Esophagus squamous epithelium (tissue), 5 donors: ENCODE measurements at regions not wholly inside any gene's neighbourhood (a gene's known extent, or its start where the extent isn't known, plus 50 kb on each side); places are given as distances from the start of the nearest gene placed in this dataset.

ENCODE experiments used
- DNase-seq: peaks from one replicate; lab custom pipeline; 2025; lab: John Stamatoyannopoulos, UW
- H3K27ac ChIP-seq, 4 donors: fragments of 200-600 bp; sonication (generic); one replicate each; pipeline ENCODE4 v1.5.1; 2016 to 2019; ENCODE audit warnings: mild to moderate bottlenecking in 1 of 4
- H3K27me3 ChIP-seq, 4 donors: fragments of 200-600 bp; sonication (generic); 1 replicate in 3 of 4; 2 replicates in 1 of 4; pipeline versions ENCODE4 v1.5.1 to v1.6.0; 2017 to 2021; ENCODE audit warnings: antibody characterized with exemption in 1 of 4
- H3K36me3 ChIP-seq, 3 donors: fragments of 200-600 bp; sonication (generic); one replicate each; pipeline ENCODE4 v1.5.1; 2016 to 2019
- H3K4me1 ChIP-seq, 3 donors: fragments of 200-600 bp; sonication (generic); one replicate each; pipeline ENCODE4 v1.5.1; 2017 to 2019
- H3K4me3 ChIP-seq, 4 donors: fragments of 200-600 bp; sonication (generic); 1 replicate in 3 of 4; 2 replicates in 1 of 4; pipeline ENCODE4 v1.5.1; 2016 to 2019; ENCODE audit warnings: mild to moderate bottlenecking in 2 of 4, moderate library complexity in 1 of 4
- H3K9me3 ChIP-seq, 3 donors: fragments of 200-600 bp; sonication (generic); one replicate each; pipeline ENCODE4 v1.5.1; 2016 to 2019
- POLR2A ChIP-seq, 4 donors: fragments of 450-650 bp; IDR thresholded peaks; one replicate each; pipeline ENCODE4 v1.6.1; 2017; ENCODE audit warnings: antibody characterized with exemption in 4 of 4, mild to moderate bottlenecking in 4 of 4, moderate library complexity in 3 of 4
- WGBS, 2 donors: methylation state at CpG; one replicate each; pipeline ENCODE4 v1.1.5; 2018; 5-methylcytosine and 5-hydroxymethylcytosine counted together
- intact Hi-C: fragments of 100-400 bp; cut with DNase I; formaldehyde crosslinking; loops from one replicate; pipeline ENCODE4 v1.15.0; 2022
- TF ChIP-seq, protein P1 (sequence below), 6 experiments: fragments of 450-650 bp in 4 of 6; fragments of 200-600 bp in 2 of 6; sonication (generic) in 2 of 6; IDR thresholded peaks; one replicate each; pipeline ENCODE4 v1.5.1; 2016 to 2019; ENCODE audit warnings: antibody characterized with exemption in 6 of 6, mild to moderate bottlenecking in 4 of 6, moderate library complexity in 4 of 6
- donor health status: DM: yes; HTN: yes; CAD: no.

DNA sequence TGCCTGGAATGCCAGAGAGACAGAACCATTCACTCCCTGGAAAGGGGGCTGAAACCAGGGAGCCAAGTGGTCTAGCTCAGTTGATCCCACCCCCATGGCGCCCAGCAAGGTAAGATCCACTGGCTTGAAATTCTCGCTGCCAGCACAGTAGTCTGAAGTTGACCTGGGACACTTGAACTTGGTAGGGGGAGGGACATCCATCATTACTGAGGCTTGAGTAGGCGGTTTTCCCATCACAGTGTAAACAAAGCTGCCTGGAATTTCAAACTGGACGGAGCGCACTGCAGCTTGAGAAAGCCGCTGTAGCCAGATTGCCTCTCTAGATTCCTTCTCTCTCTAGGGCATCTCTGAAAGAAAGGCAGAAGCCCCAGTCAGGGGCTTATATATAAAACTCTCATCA is 310.7 kb upstream of the DPPA4 start:
- Histone ChIP-seq H3K9me3 (peaks cover 0 to 8% (median 0%) of the 10 kb centered on the region in 3 donors), H3K27ac (no peak overlapping the region), H3K4me1 (no peaks in the 10 kb centered on the region), H3K36me3 (no peaks in the 10 kb centered on the region), H3K27me3 (no peaks in the 10 kb centered on the region), H3K4me3 (no peak overlapping the region)
- intact Hi-C loops = no loop called here
- WGBS, 2 donors = 40 to 52% methylated on average over 1 to 3 of the region's 6 CpGs
- DNase-seq = no peak
- no peak for TF ChIP-seq POLR2A (IDR thresholded peaks at IDR 0.05)
- TF ChIP-seq, protein P1, sequence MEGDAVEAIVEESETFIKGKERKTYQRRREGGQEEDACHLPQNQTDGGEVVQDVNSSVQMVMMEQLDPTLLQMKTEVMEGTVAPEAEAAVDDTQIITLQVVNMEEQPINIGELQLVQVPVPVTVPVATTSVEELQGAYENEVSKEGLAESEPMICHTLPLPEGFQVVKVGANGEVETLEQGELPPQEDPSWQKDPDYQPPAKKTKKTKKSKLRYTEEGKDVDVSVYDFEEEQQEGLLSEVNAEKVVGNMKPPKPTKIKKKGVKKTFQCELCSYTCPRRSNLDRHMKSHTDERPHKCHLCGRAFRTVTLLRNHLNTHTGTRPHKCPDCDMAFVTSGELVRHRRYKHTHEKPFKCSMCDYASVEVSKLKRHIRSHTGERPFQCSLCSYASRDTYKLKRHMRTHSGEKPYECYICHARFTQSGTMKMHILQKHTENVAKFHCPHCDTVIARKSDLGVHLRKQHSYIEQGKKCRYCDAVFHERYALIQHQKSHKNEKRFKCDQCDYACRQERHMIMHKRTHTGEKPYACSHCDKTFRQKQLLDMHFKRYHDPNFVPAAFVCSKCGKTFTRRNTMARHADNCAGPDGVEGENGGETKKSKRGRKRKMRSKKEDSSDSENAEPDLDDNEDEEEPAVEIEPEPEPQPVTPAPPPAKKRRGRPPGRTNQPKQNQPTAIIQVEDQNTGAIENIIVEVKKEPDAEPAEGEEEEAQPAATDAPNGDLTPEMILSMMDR (IDR thresholded peaks at IDR 0.05) = no peak

GRCh38 chr3:109656225-109656624 is 318.9 kb upstream of the DPPA4 start:
- TF ChIP-seq, protein P1 (IDR thresholded peaks at IDR 0.05) = no peak
- no peak for TF ChIP-seq POLR2A (IDR thresholded peaks at IDR 0.05)
- no peaks in the 10 kb centered on the region for H3K4me1 ChIP-seq
- no peak for DNase-seq
- H3K27me3 ChIP-seq = no peaks in the 10 kb centered on the region
- intact Hi-C loops = no loop called here
- H3K27ac ChIP-seq = no peak overlapping the region
- peaks cover 0 to 25% (median 0%) of the 10 kb centered on the region in 3 donors for H3K9me3 ChIP-seq
- H3K4me3 ChIP-seq = no peak overlapping the region
- H3K36me3 ChIP-seq = no peaks in the 10 kb centered on the region

DNA sequence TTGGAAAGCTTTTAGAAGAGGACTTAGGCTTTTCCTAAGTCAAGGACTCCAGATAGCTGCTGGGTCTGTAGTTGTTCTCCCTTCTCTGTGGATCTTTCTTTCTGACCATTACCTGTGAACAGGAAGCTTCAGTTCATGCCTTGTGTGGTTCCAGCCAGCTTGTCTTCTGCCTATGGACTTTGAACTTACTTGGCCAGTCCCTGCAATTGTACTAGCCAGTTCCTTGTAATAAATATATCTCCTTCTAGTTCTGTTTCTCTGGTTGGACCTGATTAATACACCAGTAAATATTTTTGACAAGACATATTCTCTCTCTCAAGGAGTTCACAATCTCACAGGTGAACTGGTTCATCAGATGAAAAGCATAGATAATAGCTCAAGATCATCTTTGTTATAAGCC is 341.3 kb upstream of the DPPA4 start:
- Histone ChIP-seq H3K9me3 (no peaks in the 10 kb centered on the region), H3K36me3 (no peaks in the 10 kb centered on the region), H3K4me1 (no peaks in the 10 kb centered on the region), H3K27me3 (no peaks in the 10 kb centered on the region), H3K4me3 (no peak overlapping the region), H3K27ac (no peak overlapping the region)
- intact Hi-C loops = no loop called here
- TF ChIP-seq, protein P1 (IDR thresholded peaks at IDR 0.05) = no peak
- TF ChIP-seq POLR2A (IDR thresholded peaks at IDR 0.05) = no peak
- DNase-seq = no peak

DNA sequence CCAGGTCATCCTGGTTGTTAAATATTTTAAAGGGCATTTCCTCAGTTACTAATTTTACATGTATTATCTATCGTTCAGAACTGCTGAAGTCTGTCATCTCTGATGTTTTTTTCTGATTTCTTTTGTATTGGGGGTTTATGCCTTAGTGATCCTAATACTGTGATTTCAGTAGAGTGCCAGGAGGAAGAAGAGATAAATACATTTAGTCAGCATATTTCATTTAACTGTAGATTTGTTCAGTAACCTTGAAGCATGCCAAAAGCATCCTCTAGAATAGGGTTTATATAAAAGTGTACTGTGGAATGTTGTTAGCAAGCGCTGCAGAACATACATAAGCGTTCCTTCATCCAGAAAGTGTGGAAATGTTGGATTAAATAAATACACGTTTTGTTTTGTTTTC is 342.3 kb upstream of the DPPA4 start:
- TF ChIP-seq, protein P1 (IDR thresholded peaks at IDR 0.05) = no peak
- TF ChIP-seq POLR2A (IDR thresholded peaks at IDR 0.05) = no peak
- no peaks in the 10 kb centered on the region for H3K36me3 ChIP-seq
- H3K4me1 ChIP-seq = no peaks in the 10 kb centered on the region
- no peaks in the 10 kb centered on the region for H3K9me3 ChIP-seq
- no peaks in the 10 kb centered on the region for H3K27me3 ChIP-seq
- WGBS, 2 donors = 53 to 58% methylated on average over 4 of the region's 4 CpGs
- no peak overlapping the region for H3K27ac ChIP-seq
- intact Hi-C loops = no loop called here
- DNase-seq = no peak
- no peak overlapping the region for H3K4me3 ChIP-seq

DNA sequence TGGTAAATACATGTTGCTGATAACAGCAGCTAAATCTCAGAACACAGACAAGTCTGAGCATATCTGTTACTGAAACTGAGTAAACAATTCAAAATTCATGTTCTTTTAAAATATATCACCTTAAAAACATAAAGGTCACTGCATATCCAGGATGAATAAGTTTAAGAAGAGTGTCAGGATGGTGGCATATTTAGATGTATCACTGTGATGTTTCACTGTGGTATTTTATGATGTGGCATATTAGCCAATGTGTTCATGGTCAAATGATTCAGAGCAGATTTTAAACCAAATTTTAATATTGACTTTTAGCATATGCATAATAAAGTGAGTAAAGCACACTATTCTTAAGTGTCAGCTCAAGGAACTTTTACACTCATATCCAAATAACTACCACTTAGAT is 346.4 kb upstream of the DPPA4 start:
- DNase-seq = no peak
- Histone ChIP-seq H3K27me3 (no peaks in the 10 kb centered on the region), H3K9me3 (no peaks in the 10 kb centered on the region), H3K4me3 (no peak overlapping the region), H3K4me1 (no peaks in the 10 kb centered on the region), H3K27ac (no peak overlapping the region), H3K36me3 (no peaks in the 10 kb centered on the region)
- intact Hi-C loops = no loop called here
- no peak for TF ChIP-seq POLR2A (IDR thresholded peaks at IDR 0.05)
- TF ChIP-seq, protein P1 (IDR thresholded peaks at IDR 0.05) = no peak
